DMS153 (cell line): ENCODE measurements at regions not wholly inside any gene's neighbourhood (a gene's known extent, or its start where the extent isn't known, plus 50 kb on each side); places are given as distances from the start of the nearest gene placed in this dataset.

ENCODE experiments used
- DNase-seq: peaks from one replicate; lab custom pipeline; 2025; lab: John Stamatoyannopoulos, UW

DNA sequence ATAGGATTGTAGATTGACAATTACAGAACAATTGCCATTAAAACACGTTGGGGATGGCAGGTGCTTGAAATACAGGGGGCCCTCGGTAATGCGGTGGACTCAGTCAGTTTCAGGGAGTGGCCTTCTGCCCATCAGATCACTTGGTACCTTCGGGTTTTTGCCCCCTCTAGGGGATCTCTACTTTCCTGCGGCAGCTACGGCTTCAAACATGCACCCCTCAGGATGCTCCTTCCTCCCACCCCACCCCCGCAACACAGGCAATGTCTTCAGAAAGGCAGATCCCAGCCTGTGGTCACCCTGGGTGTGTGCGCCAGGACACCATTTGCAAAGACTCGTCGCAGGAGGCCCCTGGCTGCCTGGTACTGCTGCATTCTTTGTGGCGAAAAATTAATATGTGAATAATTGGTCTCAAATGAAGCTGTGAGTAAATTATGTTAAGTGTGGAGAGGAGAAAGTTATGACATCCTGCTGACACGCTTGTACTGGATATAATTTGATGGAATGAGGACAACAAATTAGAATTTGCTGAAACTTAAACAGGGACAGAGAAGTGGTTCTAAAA, 431.0 kb upstream of the MKI67 start:
- DNase-seq, result no peak

DNA sequence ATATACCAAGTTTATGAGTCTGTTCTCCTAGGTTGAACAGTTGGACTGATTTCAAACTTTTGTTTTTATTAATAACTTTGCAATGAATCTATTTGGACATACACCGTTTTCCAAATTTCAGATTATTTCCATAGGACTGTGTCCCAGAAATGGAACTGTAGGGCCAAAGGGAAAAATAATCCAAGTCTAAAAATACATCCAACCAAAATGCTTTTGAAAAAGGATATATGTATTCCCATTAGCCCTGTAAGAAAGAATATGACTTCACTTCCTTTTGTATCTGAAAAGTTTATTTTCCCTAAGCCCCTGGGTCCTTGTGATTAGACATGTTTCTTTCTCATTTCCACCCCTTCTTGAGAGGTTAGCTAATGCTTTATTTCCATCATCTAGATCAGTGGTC, 434.2 kb upstream of the MKI67 start:
- DNase-seq, result no peak

DNA sequence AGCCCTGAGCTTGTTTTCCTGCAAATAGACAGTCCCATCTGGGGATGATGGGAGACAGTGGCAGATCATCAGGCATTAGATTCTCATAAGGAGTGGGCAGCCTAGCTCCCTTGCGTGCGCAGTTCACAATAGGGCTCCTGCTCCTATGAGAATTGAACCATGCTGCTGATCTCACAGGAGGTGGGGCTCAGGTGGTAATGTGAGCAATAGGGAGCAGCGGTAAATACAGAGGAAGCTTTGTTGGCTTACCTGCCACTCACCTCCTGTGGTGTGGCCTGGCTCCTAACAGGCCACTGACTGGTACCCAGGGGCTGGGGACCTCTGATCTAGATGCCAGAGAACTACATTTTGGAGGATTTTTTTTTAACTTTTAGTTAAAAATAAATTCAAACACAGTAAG, 434.8 kb upstream of the MKI67 start:
- no peak for DNase-seq

DNA sequence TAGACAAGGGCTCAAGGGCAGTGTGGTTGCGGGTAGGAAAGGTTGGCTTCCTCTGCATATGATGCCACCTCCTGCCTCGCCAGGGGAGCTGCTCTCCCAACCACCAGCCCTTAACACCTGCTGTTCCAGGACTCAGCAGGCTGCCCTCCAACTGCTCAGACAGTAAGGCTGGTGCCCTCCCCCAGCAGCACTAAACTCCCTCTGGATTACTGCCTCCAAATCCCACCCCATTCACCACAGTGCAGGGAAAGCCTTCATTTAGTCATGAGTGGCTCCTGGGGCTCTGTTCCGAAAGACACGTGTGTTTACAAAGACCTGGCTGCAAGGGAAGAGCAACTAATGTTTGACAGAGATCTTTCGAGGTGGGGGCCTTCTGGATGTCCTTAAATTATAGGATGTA, 437.2 kb upstream of the MKI67 start:
- DNase-seq, result no peak

DNA sequence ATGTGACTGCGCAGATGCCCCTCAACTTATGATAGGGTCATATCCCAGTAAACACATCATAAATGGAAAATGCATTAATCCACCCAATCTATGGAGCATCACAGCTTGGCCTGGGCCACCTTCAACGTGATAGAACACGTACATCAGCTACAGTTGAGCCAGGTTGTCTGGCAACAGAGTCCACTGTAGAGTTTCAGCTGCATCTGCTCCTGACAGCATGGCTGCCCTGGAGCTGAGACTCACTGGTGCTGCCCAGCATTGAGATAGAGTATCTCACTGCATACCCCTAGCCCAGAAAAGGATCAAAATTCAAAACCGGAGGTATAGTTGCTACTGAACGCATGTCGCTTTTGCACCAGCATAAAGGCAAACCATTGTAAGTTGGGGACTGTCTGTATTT, 437.7 kb upstream of the MKI67 start:
- no peak for DNase-seq

DNA sequence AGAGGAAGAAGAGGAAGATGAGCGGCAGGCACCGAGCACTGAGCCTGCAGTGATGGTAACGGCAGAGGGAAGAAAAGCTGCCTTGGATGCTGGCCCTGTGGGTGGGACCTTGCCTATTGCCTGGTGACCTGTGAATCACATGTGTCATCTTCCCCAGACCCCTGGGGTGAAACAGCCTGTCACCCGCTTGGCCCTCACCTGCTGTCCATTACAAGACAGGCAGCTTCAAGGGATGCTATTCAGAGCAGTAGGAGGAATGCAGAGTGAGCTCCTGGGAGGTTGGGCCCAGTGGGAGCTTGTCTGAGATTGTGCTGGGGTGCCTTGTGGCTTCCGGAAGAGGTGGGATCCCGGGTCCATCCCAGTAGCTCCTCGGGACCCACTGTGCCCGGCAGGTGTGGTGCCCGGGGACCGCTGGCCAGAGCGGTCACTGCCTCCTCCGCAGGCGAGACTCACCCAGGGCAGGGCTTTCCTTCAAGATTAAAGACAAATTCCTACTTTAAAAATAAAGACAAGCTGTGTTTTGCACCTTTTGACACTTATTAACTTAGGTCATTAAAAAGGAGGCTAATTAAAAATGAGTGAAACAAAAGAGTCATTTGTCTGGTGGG, 440.2 kb upstream of the MKI67 start:
- no peak for DNase-seq

DNA sequence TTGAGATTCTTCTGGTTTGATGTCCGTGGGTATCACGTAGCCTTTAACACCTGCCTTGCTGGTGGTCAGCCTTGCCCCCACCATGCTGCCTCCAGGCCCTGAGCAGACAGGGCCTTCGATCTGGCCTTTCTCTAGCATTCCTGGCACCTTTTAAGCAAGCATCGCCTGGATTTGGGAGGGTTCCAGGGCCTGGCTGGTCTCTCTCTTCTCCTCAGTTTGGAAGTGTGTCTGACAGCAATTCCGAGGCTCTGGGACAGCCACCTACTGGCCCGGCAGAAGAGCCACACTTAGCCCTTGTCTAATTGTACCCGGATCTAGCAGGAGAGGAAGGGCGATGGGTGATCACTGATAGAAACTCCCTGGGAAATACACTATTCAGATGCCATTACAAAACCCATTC, 441.3 kb upstream of the MKI67 start:
- DNase-seq, result no peak

DNA sequence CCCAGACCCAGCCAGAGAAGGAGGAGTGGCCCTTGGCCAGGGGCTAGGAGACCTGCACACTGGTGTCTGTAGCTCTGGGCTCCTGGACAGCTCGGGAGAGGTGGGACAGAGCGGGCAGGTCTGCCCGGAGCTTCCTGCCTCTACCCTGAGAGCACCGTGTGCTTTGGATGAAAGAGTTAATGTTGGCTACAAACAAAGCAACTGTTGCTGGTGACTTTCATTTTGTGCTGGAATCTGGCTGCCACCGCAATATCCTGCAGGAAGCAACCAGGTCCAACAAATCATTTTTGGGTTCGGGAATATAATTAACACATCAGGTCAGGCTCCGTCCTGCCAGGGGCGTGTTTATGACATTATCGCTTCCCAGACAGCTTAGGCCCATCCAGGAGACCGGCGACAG, 441.8 kb upstream of the MKI67 start:
- no peak for DNase-seq

DNA sequence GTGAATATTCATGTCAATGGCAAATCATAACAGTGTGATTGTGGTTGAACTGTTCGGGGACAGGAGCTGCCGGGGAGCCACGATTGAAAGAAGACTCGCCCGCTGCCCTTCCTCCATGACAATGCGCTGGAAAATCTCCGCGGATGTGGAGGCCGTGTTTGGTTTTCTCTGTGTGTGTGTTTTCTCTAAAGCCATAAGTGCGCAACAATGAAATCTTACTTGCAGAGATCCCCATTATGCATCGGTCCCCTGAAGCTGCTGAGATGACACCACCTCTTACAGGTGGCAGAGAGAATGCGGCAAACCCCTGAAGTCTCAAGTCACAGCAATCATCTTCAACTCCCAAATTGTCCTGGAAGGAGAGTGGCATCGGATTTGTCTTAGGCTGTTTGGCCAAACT, 442.3 kb upstream of the MKI67 start:
- no peak for DNase-seq

DNA sequence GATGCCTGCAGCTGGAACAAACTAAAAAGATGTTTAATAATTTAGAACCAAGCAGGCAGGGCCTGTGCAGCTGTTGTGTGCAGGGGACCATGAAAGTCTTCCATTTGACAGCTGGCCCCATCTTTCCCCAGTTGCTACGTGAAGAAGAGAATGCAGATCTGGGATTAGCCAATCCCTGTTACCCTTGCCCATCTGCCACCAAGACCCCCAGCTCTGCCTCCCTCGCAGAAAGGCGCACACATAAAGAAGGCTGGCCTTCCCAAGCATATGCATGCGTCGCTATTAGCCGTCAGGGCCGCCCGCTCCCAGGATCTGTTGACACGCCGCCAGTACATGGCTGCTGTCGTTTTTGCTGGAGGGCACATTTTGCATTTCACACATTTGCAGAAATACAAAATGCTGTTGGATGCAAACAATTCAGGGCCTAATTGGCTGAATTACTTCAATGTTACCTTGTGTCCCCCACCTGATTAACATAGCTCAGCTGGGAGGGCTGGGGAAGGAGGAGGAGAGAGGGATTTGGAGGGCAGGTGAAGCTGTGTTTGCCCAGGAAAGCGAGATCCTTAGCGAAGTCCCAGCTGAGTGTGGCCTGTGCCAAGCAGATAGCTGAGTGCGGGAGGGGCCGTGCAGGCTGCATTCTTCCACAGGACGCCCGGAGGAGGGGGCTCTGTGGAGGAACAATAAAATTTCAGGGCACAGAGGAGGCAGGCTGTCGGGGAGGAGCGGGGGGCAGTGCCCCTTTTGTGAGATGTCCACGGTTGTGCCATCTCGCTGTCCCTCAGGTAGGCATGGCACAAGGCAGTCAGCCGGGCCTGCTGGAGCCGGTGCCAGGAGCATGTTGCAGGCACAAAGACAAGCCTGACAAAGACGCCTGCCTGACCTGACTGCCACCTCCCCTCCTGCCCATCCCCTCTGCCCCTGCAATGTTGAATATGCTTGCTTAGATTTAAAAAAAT, 443.0 kb upstream of the MKI67 start:
- DNase-seq, result no peak

DNA sequence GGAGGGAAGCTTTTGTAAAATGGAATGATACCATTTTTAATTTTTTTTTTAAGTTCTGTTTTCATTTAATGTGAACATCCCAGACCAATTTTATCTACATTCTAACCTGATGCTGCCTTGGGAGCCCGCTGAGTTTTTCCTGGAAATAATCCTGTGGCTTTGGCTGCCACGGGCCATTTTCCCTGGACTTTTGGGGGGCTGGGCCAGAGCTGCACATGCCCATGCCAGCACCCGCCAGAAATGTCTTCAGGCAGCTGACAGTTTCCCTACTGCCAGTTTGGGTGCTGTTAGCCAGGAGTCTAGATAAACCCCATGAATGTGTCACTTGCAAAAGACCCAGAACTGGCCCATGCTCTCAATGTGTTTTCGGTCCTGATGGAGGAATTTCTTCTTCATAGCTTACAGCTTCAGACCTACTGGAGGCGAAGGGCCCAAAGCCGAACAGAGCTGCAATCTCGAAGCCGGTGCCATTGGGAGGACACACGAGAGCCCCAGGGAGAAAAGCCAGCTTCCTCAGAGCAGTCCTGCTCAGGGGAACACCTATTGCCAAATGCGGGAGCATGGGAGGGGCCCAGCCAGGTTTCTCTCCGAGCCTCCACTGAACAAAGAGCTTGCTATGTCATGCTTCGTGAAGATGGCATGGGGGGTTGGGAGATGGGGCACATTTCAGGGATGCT, 444.2 kb upstream of the MKI67 start:
- no peak for DNase-seq

DNA sequence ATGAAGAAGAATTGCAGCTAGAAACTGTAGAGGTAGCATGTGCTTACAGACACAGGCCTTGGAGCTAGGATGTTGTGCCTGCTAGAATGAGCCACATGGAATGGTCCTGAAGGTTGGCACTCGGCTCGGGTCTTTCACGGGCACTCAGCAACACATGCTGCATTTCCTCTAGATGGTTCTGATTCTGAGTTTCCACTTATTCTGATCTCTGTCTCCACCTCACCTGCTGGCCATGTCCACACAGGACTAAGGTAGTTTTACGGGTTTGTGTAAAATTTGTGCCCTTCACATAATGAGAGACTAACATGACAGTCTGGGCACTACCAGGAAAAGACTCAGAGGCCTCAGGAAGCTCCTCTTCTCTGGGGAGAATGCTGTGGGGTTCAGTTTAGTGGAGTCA, 444.8 kb upstream of the MKI67 start:
- no peak for DNase-seq

DNA sequence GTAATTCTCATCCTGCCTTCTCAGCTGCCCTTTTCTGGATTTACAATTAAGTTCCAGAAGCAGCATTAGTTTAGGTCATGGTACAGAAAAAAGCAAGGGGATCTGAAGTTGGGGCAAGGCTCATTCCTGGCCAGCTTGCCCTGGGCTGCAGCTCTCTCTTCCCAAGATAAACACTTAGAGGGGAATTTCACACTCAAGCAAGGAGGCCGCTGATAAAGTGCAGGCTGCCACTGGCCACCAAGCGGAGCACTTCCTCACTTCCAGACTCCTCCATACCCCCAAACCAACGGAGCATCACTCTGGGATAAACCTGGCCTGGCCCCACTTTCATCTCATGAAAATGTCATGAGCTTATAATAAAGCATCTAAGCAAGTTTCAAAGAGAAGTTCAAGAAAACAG, 445.5 kb upstream of the MKI67 start:
- DNase-seq, result no peak

DNA sequence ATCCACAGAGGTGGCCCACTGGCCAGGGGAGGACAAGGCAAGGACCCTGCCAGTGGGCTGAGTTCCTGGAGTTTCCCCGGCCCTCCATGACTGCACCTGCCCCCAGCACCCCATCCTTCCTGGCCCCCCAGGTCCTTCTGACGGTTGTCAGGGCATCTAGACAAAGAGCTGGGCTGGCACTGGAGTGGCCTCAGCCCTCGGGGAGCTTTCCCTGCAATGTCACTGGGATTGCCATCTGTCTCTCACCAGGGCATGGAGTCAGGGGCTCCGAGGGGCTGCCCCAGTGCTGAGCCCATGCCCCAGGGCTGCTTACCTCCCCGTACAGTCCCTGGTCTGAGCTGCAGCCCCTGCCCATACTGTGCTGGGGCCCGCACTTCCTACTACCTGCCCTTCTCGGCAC, 446.5 kb upstream of the MKI67 start:
- no peak for DNase-seq

DNA sequence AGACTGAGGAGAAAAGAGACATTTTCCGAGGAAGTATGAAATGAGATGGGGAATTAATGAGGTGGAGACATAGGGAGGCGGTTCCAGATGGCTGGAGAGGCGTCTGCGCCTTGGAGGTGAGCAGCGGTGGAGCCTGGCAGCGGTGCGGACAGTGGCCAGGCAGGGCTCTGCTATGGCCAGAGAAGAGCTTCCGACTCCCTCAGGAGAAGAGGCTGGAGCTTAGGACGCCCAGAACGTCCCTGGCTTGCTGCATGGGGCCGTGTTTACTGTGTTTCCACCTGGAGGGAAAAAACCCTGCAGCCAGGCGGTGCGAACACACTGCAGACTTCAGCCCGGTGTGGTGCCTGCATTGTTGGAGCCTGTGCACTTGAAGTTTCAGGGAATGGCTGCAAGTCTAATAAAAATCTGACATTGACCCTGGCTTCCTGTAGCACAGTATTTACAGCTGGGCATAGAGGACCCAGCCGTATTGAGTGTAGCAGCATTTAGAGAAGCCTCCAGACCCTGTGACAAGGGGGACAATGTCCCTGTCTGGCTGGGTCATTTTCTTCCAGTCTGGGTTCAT, 447.1 kb upstream of the MKI67 start:
- no peak for DNase-seq

DNA sequence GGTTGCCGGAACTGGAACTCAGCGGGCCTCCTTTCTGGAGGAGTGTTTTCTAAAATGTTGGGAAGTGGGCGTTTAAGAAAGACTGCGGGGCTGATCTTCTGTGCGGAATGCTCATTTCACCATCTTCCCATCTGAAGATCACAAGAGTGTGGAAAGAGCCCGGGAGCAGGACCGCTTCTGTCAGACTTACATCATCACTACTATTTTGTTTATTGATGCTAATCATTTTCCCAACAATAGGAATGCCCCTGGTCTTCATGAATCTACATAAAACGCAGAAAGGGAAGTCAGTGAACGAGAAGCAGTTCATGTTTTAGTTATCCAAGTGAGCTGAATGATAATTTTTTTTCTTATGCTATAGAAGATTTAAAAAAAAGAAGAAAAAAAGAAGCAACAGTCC, 447.8 kb upstream of the MKI67 start:
- no peak for DNase-seq

DNA sequence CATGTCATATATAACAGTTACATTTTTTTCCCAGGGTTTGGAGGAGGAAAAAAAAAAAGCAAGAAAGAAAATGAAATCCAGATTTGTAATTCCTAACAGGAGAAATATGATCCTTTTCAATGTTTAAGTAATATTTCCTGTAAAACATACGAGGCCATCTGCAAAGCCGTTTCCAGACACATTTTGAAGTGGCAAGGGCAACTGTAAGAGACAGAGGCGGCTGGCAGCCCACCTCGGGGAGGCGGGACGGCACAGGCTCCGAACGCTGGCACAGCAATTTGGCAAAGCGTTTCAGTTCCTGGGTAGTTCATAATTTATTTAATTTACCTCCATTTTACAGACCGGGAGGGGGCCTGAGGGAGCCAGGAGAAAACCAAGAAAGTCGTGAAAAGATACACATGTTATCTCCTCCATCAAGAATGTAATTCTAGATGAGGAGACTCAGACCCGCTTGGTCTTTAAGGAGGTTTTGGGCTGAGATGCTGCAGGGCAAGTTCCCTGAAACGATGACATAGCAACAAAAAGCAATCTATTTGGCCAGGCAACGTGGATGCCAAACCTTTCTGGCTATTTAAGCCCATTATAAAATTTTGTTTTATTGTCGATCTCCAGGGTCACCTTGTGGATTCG, 448.5 kb upstream of the MKI67 start:
- DNase-seq, result no peak

DNA sequence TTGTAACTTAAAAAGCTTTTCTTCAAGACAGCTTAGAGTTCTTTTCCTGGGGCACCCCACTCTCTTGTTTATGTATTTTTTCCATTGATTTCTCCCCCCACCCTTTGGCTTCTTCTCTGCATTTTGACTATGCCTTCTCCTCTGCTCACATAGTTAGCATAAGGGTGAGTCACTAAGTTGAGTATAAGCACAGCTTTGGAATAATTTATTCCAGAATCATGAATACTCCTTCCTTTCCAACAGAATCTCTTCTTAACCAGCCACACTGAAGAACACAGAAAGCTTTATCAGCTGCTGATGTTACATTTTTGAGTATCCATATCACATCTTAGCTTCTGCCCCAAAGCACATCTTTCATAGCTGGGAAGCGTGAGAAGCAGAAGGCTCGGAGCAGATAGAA, 449.5 kb upstream of the MKI67 start:
- DNase-seq, result no peak

DNA sequence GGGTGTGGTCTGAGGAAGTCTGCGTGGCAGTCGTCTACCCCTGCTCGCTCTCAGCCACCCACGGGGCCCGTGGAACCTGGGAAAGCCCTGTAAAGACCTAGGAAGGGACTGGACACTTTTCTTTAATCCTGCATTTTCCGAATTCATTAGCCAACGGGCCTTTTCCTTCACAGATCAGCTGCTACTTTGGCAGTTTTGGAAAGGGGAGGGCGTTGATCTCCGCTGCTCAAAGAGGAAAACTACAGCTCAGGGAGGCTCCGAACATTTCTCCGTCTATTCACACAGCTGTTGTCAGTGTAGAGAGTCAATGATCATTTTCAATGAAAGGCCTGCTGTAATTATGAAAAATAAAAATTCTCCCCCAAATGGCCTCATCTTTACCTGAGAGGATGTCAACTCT, 450.1 kb upstream of the MKI67 start:
- DNase-seq, result no peak

DNA sequence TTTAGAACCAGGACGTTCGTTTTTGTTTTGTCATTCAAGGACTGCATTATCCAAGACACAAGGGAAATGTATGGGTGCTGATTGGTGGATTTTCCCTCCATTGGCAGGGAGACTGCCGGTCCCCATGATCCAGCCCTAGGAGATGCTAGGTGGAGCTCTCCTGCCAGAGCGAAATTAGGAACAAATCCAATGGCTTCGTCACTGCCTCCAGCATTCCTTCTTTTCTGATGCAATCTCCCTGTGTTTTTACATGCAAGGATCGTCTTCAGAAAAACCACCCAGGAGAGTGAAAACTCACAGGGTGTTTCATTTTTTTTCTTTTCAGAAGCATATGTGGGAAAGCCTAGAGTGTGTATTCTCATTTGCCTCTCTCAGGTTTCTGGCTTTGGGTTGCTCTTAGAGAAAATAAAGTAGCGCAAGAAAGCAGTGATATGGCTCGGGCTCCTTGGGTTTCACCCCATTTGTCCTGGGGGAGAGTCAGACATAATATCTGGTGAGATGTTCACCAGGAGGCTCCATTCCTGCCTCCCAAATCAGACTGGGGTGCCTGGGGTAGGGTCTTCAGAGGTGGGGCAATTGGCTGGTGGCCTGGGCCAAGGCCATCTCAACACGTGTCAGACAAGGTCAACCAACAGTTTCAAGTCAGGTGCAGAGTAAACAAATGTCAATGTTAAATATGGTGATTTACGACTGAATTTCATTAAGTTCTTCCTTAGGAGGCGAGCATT, 450.9 kb upstream of the MKI67 start:
- no peak for DNase-seq
